Astrocyte (in vitro differentiated cells and primary cell): ENCODE measurements at regions not wholly inside any gene's neighbourhood (a gene's known extent, or its start where the extent isn't known, plus 50 kb on each side); places are given as distances from the start of the nearest gene placed in this dataset.

ENCODE experiments used
- DNase-seq: peaks from one replicate; pipeline ENCODE4 v3.0.0-alpha.2; 2010; ENCODE audit warnings: low read depth
- FAIRE-seq: peaks from 2 replicates; lab custom pipeline; 2011; peaks lifted over from hg19 to GRCh38; lab: Jason Lieb, UNC
- H2AFZ ChIP-seq: 2 replicates; pipeline ENCODE4 v1.6.0; 2012; ENCODE audit warnings: low read depth, low read length, inconsistent platforms
- H3K27ac ChIP-seq: 2 replicates; pipeline ENCODE4 v1.5.1; 2011; ENCODE audit warnings: low read depth, low read length, inconsistent platforms
- H3K27me3 ChIP-seq: 2 replicates; pipeline ENCODE4 v1.6.0; 2011; ENCODE audit warnings: low read length, inconsistent platforms; ENCODE audit not compliant: insufficient read depth
- H3K36me3 ChIP-seq: 2 replicates; pipeline ENCODE4 v1.5.1; 2011; ENCODE audit warnings: low read length, inconsistent platforms; ENCODE audit not compliant: insufficient read depth
- H3K4me1 ChIP-seq: 2 replicates; pipeline ENCODE4 v1.5.1; 2011; ENCODE audit warnings: low read length, inconsistent platforms; ENCODE audit not compliant: insufficient read depth
- H3K4me2 ChIP-seq: 2 replicates; pipeline ENCODE4 v1.6.0; 2012; ENCODE audit warnings: low read length, inconsistent platforms
- H3K4me3 ChIP-seq: 2 replicates; pipeline ENCODE4 v1.5.1; 2011; ENCODE audit warnings: low read depth, mild to moderate bottlenecking, low read length, inconsistent platforms; ENCODE audit not compliant: insufficient read depth
- H3K79me2 ChIP-seq: 2 replicates; pipeline ENCODE4 v1.6.0; 2012; ENCODE audit warnings: mild to moderate bottlenecking, low read length, inconsistent platforms; ENCODE audit not compliant: insufficient read depth
- H3K9ac ChIP-seq: 2 replicates; pipeline ENCODE4 v1.6.0; 2012; ENCODE audit warnings: mild to moderate bottlenecking, low read length, inconsistent platforms
- H3K9me3 ChIP-seq: 2 replicates; pipeline ENCODE4 v1.5.1; 2012; ENCODE audit warnings: low read depth, mild to moderate bottlenecking, low read length, inconsistent platforms; ENCODE audit not compliant: insufficient read depth
- H4K20me1 ChIP-seq: 2 replicates; pipeline ENCODE4 v1.6.0; 2012; ENCODE audit warnings: low read length, inconsistent platforms; ENCODE audit not compliant: insufficient read depth
- H3K27ac Mint-ChIP-seq: one replicate; pipeline ENCODE4 v1.8.0; 2021; ENCODE audit warnings: mild to moderate bottlenecking, mixed read lengths; ENCODE audit not compliant: unreplicated experiment
- H3K27me3 Mint-ChIP-seq: one replicate; pipeline ENCODE4 v1.8.0; 2021; ENCODE audit warnings: low read depth, mixed read lengths; ENCODE audit not compliant: unreplicated experiment
- H3K36me3 Mint-ChIP-seq: one replicate; pipeline ENCODE4 v1.8.0; 2021; ENCODE audit warnings: low read depth, mixed read lengths; ENCODE audit not compliant: unreplicated experiment
- H3K4me1 Mint-ChIP-seq: one replicate; pipeline ENCODE4 v1.8.0; 2021; ENCODE audit warnings: low read depth, mixed read lengths; ENCODE audit not compliant: unreplicated experiment
- H3K4me3 Mint-ChIP-seq: one replicate; pipeline ENCODE4 v1.8.0; 2021; ENCODE audit warnings: mild to moderate bottlenecking, moderate library complexity, mixed read lengths; ENCODE audit not compliant: unreplicated experiment
- H3K9me3 Mint-ChIP-seq: one replicate; pipeline ENCODE4 v1.8.0; 2021; ENCODE audit warnings: mild to moderate bottlenecking, mixed read lengths; ENCODE audit not compliant: unreplicated experiment
- CTCF ChIP-seq: IDR thresholded peaks from 2 replicates; pipeline ENCODE4 v1.5.1; 2011; ENCODE audit warnings: low read depth, mild to moderate bottlenecking, inconsistent platforms, low read length, moderate library complexity; ENCODE audit not compliant: insufficient read depth
- EZH2 ChIP-seq: IDR thresholded peaks from 2 replicates; pipeline ENCODE4 v1.6.1; 2012; ENCODE audit warnings: mild to moderate bottlenecking, low read length, inconsistent platforms; ENCODE audit not compliant: insufficient read depth

- Histone ChIP-seq H3K27me3 (no peaks in the 10 kb centered on the region), H3K9me3 (no peaks in the 10 kb centered on the region), H2AFZ (no peak overlapping the region), H3K4me2 (no peak overlapping the region), H3K79me2 (no peaks in the 10 kb centered on the region), H3K36me3 (no peaks in the 10 kb centered on the region), H3K4me3 (no peak overlapping the region), H4K20me1 (no peaks in the 10 kb centered on the region), H3K27ac (no peak overlapping the region), H3K9ac (no peak overlapping the region), H3K4me1 (no peaks in the 10 kb centered on the region)
- DNase-seq: no peak
- Mint-ChIP-seq H3K27ac (peak overlapping the region; percentile 66), H3K27me3 (peaks cover 56% of the 10 kb centered on the region), H3K4me1 (no peaks in the 10 kb centered on the region), H3K9me3 (no peaks in the 10 kb centered on the region), H3K4me3 (no peak overlapping the region), H3K36me3 (peaks cover 2% of the 10 kb centered on the region)
- TF ChIP-seq CTCF (no peak), EZH2 (no peak)
- no peak for FAIRE-seq
Measured at GRCh38 chr6:167776906-167777627, 49.6 kb upstream of the AFDN start.
